GF-D8 (cell line): ENCODE measurements at regions not wholly inside any gene's neighbourhood (a gene's known extent, or its start where the extent isn't known, plus 50 kb on each side); places are given as distances from the start of the nearest gene placed in this dataset.
"Not testable (repeated sequence)": the region's sequence is repeated elsewhere in the genome, so short reads cannot be mapped to it uniquely, and the experiment has no call there.

Source experiments
- DNase-seq: peaks from one replicate; lab custom pipeline; 2025; lab: John Stamatoyannopoulos, UW

GRCh38 chr6:165167861-165168260 is 141.5 kb downstream of the C6orf118 start:
- no peak for DNase-seq

DNA sequence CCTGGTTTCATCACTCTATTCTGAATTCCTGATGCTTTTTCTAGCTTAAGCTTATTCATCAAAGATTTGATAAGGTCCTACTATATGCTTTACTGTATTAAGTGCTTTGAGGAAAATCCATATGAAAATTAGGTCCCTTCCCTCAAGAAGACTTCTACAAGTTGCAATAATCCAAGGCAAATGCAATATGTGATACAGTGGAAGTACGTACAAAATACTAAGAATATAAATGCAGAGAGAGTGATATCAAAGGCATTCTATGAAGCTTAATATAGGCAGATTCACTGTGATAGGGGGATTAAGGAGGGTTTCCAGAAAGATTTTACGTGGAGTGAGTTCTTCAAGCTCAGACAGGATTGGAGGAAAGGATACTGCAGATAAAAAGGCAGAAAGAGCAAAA is 142.1 kb downstream of the C6orf118 start:
- no peak for DNase-seq

GRCh38 chr6:165163519-165163918 is 145.9 kb downstream of the C6orf118 start:
- no peak for DNase-seq

GRCh38 chr6:165159460-165159859 is 149.9 kb downstream of the C6orf118 start:
- DNase-seq: no peak

GRCh38 chr6:165146456-165146855 is 162.9 kb downstream of the C6orf118 start:
- DNase-seq: no peak

- DNase-seq: no peak
Measured at GRCh38 chr6:165135889-165136288, 173.5 kb downstream of the C6orf118 start.

GRCh38 chr6:165129086-165129485 is 180.3 kb downstream of the C6orf118 start:
- DNase-seq: no peak

GRCh38 chr6:165127743-165128142 is 181.7 kb downstream of the C6orf118 start:
- DNase-seq: not testable (repeated sequence)

DNA sequence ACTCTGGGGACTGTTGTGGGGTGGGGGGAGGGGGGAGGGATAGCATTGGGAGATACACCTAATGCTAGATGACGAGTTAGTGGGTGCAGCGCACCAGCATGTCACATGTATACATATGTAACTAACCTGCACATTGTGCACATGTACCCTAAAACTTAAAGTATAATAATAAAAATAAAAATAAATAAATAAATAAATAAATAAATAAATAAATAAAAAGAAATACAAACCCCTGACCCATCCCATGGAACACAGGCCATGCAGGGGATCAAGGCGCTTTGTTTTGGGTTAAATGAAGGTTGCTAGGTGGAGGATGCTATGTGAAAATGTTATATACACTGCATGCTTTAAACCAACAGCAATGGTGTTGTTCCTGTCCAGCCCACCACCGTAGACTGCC is 184.7 kb downstream of the C6orf118 start:
- DNase-seq: not testable (repeated sequence)

- no peak for DNase-seq
Measured at GRCh38 chr6:165119231-165120020, 190.0 kb downstream of the C6orf118 start.

DNA sequence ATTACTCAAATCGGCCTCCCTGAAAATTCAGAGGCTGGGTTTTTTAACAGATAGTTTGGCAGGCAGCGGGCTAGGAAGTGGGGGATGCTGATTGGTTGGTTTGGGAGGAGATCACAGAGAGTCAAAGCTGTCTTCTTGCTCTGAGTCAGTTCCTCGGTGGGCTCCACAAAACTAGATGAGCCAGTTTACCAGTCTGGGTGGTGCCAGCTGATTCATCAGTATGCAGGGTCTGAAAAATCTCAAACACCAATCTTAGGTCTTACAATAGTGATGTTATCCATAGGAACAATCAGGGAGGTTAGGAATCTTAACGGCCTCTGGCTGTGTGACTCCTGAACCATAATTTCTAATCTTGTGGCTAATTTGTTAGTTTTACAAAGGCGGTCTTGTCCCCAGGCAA is 190.7 kb downstream of the C6orf118 start:
- no peak for DNase-seq

DNA sequence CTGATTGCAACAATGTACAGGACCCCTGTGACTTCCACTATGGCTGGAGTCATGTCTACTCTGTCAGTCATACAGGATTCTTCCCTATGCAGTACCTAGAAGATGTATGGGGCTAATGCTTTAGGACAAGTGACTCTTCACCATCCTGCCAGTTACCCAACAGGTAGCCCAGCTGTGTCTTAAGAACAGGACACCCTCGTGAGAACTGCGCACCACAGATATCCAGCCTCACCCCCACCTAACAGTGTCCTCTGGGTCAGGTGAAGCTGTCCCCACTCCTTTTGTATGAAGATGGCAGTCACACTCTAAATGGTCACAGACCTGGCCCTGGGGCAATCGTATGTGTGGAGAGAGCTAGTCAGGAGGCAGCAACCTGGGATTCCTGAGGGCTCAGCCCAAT is 191.6 kb downstream of the C6orf118 start:
- DNase-seq: no peak

- no peak for DNase-seq
Measured at GRCh38 chr6:165117121-165117520, 192.3 kb downstream of the C6orf118 start.

- DNase-seq: no peak
Measured at GRCh38 chr6:165110860-165111259, 198.5 kb downstream of the C6orf118 start.

- DNase-seq: no peak
Measured at GRCh38 chr6:165109011-165109410, 200.4 kb downstream of the C6orf118 start.

- DNase-seq: no peak
Measured at GRCh38 chr6:165106261-165106660, 203.1 kb downstream of the C6orf118 start.

- DNase-seq: no peak
Measured at GRCh38 chr6:165098165-165098564, 211.2 kb downstream of the C6orf118 start.

DNA sequence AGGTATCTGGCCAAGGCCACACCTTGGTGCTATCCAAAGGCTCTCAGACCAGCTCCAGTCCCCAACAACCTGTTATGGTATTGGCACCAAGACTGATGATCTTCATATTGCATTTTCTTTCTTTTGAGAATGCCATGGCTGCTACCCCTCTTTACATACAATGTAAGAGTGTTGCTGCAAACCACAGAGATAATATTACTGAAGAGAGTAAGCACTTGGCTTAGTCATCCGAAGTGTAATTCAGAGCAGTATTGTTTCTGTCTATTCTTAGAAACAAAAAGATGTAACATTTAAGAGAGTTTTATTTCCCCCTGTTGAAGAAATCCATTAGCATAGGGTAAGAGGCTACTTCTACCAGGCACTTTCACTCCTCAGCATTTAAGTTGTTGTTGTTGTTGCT is 212.5 kb downstream of the C6orf118 start:
- no peak for DNase-seq

GRCh38 chr6:165096209-165096608 is 213.2 kb downstream of the C6orf118 start:
- no peak for DNase-seq

GRCh38 chr6:165092881-165093595 is 216.4 kb downstream of the C6orf118 start:
- DNase-seq: no peak

- DNase-seq: no peak
Measured at GRCh38 chr6:165091121-165091785, 218.2 kb downstream of the C6orf118 start.

- no peak for DNase-seq
Measured at GRCh38 chr6:165090242-165090641, 219.2 kb downstream of the C6orf118 start.

DNA sequence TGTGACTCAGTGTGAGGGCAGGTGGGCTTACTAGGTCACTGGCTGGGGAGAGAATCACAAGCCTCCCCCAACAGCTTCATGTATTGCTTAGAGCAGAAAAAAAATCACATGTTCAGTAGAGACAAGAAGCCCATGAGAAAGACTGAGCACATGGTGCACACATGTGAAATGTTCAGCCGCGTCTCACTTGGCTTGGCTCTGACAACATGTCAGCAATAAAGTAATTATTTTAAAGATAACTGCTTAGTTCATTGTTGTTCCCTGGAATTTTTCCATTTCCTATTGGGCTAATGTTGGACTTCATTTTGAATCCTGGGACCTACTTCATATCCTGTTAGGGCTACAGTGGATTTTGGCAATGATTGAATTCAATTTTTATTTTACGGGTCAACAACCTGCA is 222.6 kb downstream of the C6orf118 start:
- no peak for DNase-seq
